Brain microvascular endothelial cell (primary cell): ENCODE measurements at regions not wholly inside any gene's neighbourhood (a gene's known extent, or its start where the extent isn't known, plus 50 kb on each side); places are given as distances from the start of the nearest gene placed in this dataset.

Experiments
- DNase-seq: peaks from one replicate; pipeline ENCODE4 v3.0.0-alpha.2; 2020
- H3K27ac ChIP-seq: fragments of 250-450 bp; sonication (Bioruptor Pico); 2 replicates; pipeline ENCODE4 v1.5.1; 2020; ENCODE audit warnings: mild to moderate bottlenecking, moderate library complexity
- H3K27me3 ChIP-seq: fragments of 250-450 bp; sonication (Bioruptor Pico); replicated peaks from 2 replicates; pipeline ENCODE4 v1.5.1; 2020; ENCODE audit warnings: mild to moderate bottlenecking
- H3K36me3 ChIP-seq: fragments of 250-450 bp; sonication (Bioruptor Pico); replicated peaks from 2 replicates; pipeline ENCODE4 v1.5.1; 2020; ENCODE audit warnings: mild to moderate bottlenecking
- H3K4me3 ChIP-seq: 2 replicates; pipeline ENCODE4 v1.5.1; 2011; ENCODE audit warnings: low read depth, mild to moderate bottlenecking, control low read depth, low read length, moderate library complexity
- in situ Hi-C: cut with HindIII; loops from 2 replicates; pipeline ENCODE4 v1.10.0; 2017; ENCODE audit warnings: low sequenced_read_pairs, low pct_ligation_motif_present
- TF ChIP-seq, protein P1 (sequence below): IDR thresholded peaks from 2 replicates; pipeline ENCODE4 v1.5.1; 2011; ENCODE audit warnings: low read depth, mild to moderate bottlenecking, moderate library complexity, low read length, control low read depth, inconsistent platforms; ENCODE audit errors: missing control alignments

DNA sequence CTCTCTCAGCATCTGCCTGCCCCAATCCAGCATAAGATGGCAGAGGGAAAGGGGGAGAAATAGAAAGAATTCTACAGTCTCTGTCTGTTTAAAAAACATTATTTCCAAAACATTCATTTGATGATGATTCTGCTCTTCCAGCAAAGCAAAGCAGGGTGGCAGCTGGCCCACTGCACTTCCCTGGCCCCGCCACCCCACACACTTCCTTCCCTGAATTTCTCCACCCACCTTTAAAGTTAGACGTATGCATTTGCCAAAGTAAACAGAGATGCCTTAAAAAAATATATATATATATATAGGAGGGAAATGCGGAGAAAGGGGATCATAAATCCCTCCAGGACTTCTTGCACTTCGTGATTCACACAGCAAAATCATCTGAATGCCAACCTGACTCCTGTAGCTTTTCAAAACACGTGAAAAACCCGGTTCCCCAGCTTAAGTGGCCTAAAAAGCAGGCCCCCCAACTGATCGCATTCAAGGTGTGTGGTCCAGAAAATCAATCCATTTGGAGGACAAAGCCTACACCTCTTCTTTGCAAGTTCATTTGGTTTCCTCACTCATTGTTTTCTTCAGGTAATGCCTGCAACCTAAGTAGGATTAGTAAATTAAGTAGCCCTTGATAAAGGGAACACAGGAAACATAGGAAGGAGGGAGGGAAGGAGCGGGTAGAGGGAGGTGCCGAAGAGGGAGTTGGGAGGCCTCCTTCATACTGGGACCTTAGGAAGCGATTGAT, 68.8 kb downstream of the LLPH start:
- no peak for DNase-seq
- TF ChIP-seq, protein P1, sequence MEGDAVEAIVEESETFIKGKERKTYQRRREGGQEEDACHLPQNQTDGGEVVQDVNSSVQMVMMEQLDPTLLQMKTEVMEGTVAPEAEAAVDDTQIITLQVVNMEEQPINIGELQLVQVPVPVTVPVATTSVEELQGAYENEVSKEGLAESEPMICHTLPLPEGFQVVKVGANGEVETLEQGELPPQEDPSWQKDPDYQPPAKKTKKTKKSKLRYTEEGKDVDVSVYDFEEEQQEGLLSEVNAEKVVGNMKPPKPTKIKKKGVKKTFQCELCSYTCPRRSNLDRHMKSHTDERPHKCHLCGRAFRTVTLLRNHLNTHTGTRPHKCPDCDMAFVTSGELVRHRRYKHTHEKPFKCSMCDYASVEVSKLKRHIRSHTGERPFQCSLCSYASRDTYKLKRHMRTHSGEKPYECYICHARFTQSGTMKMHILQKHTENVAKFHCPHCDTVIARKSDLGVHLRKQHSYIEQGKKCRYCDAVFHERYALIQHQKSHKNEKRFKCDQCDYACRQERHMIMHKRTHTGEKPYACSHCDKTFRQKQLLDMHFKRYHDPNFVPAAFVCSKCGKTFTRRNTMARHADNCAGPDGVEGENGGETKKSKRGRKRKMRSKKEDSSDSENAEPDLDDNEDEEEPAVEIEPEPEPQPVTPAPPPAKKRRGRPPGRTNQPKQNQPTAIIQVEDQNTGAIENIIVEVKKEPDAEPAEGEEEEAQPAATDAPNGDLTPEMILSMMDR, result no peak
- Histone ChIP-seq H3K27ac (no peak overlapping the region), H3K4me3 (no peak overlapping the region), H3K27me3 (no peaks in the 10 kb centered on the region), H3K36me3 (no peaks in the 10 kb centered on the region)
- in situ Hi-C loops, result no loop called here

- TF ChIP-seq, protein P1, result no peak
- no peaks in the 10 kb centered on the region for H3K36me3 ChIP-seq
- no peak overlapping the region for H3K4me3 ChIP-seq
- H3K27me3 ChIP-seq, result no peaks in the 10 kb centered on the region
- in situ Hi-C loops, result no loop called here
- DNase-seq, result no peak
- H3K27ac ChIP-seq, result no peak overlapping the region
These were observed 69.5 kb downstream of the LLPH start for GRCh38 chr12:66061076-66061475.

- Histone ChIP-seq H3K36me3 (no peaks in the 10 kb centered on the region), H3K4me3 (no peak overlapping the region), H3K27ac (no peak overlapping the region), H3K27me3 (no peaks in the 10 kb centered on the region)
- DNase-seq, result no peak
- TF ChIP-seq, protein P1, result no peak
- in situ Hi-C loops, result no loop called here
These were observed 70.2 kb downstream of the LLPH start for GRCh38 chr12:66060163-66060907.

DNA sequence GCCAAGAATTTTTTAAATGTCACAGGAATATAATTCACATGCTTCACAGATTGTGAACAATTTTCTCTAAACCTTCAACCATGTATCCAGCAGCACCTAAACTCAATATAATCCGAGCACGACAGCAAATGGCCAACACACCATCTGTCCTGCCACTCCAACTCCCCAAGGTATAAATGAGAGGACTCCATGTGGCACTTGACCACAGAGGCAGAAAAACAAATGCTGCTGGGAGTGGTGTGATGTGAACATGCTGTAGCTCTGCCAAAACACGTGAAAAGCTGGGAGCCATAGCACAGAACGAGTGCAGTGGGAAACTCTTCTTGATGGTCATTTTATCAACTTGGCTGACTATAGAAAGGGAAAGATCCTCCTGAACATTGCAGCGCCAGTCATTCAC, 70.9 kb downstream of the LLPH start:
- no peak overlapping the region for H3K4me3 ChIP-seq
- H3K36me3 ChIP-seq, result no peaks in the 10 kb centered on the region
- DNase-seq, result no peak
- in situ Hi-C loops, result no loop called here
- no peak overlapping the region for H3K27ac ChIP-seq
- TF ChIP-seq, protein P1, result no peak
- no peaks in the 10 kb centered on the region for H3K27me3 ChIP-seq

- in situ Hi-C loops, result no loop called here
- H3K27ac ChIP-seq, result no peak overlapping the region
- TF ChIP-seq, protein P1, result no peak
- H3K36me3 ChIP-seq, result no peaks in the 10 kb centered on the region
- no peaks in the 10 kb centered on the region for H3K27me3 ChIP-seq
- no peak for DNase-seq
- no peak overlapping the region for H3K4me3 ChIP-seq
These were observed 72.0 kb downstream of the LLPH start for GRCh38 chr12:66058554-66058953.
